ENCODE measurements at regions not wholly inside any gene's neighbourhood (a gene's known extent, or its start where the extent isn't known, plus 50 kb on each side); places are given as distances from the start of the nearest gene placed in this dataset.

DNA sequence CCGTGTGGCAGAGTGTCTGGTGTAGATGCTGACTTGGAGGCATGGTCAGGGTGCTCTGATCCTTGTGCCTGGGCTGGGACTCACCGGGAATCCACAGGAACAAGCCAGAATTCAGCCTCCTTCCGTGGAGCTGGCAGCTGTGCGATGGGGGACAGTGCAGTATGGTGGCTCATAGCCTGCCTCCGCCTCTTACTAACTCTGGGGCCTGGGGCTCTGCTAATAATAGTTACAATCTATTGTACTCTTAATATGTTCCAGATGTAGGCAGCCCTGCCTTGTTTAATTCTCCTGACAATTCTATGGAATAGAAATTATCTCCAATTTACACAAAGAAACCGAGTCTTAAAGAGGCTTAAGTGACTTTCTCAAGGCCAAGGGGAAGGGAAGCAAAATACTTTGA, 77.6 kb downstream of the PCDH1 start:
- ATAC-seq: no peak
- intact Hi-C loops (cut with DNase I): loop anchor here (5.0 kb wide), 1 partner anchor 33 kb away; no protein-coding TSS in a partner anchor

DNA sequence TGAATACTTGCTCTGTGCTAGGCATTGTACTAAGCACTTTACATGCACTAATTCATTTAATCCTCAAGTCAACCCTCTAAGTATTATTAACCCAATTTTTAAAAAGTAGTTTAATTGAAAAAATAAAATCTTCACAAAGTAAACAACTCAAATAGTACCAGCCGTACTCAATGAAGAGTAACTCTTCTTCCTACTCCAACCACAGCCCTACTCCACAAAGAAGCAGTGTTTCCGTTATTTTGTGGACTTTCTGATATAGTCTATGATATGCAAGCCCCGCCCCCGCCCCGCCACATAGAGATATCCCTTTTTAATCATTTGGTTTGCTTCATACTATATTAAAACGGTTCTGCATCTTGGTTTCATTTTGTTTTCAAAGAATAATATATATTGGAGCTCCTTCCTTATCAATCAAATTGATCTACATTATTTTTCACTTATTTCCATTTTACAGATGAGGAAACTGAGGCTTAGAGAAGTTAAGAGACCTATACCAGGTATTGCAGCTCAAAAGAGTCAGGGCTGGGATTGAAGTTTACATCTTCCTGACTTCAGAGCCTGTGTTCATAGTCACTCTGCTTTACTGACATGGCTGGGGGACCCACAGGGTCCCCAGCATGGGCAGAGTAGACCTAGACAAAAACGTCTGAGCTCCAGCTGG, 78.6 kb downstream of the PCDH1 start:
- intact Hi-C loops (cut with DNase I): loop anchor here (5.0 kb wide), 1 partner anchor 32 kb away; no protein-coding TSS in a partner anchor
- DNase-seq (ENCODE audit: missing footprints) (no peak), ATAC-seq (no peak)

More for the DNA sequence above, 77.6 kb downstream of the PCDH1 start:
- no peak for DNase-seq (ENCODE audit: missing footprints)

DNA sequence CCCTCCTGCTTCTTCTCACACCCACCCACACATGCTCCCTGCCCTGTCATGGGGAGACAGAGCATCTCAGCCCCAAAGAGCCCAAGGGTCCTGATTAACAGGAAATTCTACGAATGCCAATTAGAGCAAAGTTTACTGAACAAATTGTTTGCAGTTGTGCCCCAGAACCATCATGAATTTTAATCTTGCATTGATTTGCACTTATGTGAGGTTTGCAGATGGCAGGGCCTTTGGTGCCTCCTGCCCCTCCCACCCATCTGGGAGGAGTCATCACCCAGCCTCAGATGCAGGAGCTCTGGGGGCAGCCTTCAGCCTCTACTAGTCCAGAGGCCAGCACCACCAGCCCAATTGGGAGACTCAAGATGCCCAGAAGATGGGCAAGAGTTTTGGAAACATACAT, 80.8 kb downstream of the PCDH1 start:
- ATAC-seq: no peak
- intact Hi-C loops (cut with DNase I): no loop called here
- DNase-seq (ENCODE audit: missing footprints): no peak

DNA sequence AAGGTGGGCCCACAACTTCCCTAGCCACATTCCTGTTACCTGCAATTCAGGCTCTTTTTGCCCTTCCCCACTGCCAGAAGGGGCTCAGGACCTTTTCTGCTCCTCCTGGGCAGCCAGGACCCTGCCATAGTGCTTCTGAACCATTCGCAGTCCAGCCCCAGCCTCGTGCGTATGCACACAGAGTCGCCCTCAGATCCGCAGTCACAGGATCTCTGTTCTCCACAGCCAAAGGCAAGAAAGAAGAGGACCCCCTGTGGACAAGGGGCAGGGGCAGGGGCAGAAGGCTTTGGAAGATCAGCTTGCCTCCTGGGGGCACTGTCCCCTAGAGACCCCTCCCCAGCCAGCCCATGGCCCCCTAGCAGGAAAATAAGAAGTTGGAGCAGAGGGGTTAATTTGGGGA, 82.8 kb downstream of the PCDH1 start:
- intact Hi-C loops (cut with DNase I): no loop called here
- DNase-seq (ENCODE audit: missing footprints) (no peak), ATAC-seq (no peak)

DNA sequence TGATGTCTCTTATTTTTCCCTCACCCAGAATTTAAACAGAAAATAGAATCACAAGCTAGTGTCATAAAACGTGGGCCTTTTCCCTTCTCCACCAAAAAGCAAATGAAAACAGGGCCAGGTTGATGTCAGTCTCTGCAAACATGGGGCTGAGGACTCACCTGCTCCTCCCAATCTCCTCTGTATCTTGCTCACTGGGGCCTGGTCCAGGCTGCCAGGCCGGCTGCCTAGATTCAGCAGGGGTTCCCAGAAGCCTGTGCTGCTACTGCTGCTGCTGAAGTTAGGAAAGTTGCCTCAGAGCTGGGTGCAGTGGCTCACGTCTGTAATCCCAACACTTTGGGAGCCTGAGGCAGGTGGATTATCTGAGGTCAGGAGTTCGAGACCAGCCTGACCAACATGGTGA, 84.3 kb downstream of the PCDH1 start:
- ATAC-seq: no peak
- intact Hi-C loops (cut with DNase I): no loop called here
- no peak for DNase-seq (ENCODE audit: missing footprints)

DNA sequence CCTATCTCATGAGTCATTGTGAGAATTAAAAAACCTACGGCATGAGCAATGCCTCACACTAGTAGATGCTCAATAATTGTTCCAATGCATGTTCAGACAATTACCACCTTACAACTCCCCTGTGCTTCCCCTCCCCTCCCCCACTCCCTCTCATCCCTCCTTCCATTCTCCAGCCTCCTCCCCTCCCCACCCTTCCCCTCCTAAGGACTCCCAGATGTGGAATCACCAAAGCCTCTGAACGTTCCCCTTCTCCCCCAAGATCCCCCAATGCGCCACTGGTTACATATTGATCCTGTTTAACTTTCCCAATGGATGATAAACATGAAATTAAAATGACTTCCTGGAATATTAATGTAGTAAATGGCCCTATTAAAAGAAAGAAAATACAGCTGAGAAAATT, 84.8 kb downstream of the PCDH1 start:
- DNase-seq (ENCODE audit: missing footprints) (no peak), ATAC-seq (no peak)
- intact Hi-C loops (cut with DNase I): no loop called here

DNA sequence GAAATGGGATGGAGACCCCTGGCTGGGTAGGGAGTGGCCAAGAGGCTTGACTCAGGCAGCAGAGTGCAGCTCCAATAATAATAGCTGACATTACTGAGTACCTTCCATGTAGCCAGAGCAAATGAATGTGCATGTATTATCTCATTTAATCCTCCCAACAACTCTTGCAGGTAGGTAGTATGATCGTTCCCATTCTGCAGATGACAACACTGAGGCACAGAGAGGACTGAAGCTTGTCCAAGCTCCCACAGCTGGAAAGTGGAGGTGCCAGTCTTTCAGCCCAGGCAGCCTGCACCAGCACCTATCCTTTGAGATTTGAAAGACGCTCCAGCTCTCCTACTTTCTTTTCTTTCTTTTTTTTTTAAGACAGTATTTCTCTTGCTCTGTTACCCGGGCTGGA, 87.6 kb downstream of the PCDH1 start:
- intact Hi-C loops (cut with DNase I): no loop called here
- ATAC-seq: no peak
- DNase-seq (ENCODE audit: missing footprints): no peak

DNA sequence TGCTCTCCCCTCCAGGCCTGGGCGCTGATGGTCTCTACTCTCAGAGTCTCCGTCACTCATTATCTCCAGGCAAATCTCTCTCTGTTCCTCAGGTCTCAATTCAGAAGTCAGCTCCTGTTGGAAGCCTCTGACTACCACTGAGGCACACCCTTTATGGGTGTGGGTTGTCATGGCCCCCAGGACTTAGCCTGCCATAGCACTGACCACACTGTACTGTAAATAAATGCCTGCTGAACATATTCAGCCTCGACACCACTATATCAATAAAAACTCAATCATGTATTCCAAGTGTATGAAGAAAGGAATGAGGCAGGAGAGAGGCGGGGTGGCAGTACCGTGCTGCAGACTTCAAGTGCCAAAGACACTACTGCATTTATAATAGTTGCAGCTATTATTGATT, 88.9 kb downstream of the PCDH1 start:
- no peak for ATAC-seq
- DNase-seq (ENCODE audit: missing footprints): no peak
- intact Hi-C loops (cut with DNase I): no loop called here

DNA sequence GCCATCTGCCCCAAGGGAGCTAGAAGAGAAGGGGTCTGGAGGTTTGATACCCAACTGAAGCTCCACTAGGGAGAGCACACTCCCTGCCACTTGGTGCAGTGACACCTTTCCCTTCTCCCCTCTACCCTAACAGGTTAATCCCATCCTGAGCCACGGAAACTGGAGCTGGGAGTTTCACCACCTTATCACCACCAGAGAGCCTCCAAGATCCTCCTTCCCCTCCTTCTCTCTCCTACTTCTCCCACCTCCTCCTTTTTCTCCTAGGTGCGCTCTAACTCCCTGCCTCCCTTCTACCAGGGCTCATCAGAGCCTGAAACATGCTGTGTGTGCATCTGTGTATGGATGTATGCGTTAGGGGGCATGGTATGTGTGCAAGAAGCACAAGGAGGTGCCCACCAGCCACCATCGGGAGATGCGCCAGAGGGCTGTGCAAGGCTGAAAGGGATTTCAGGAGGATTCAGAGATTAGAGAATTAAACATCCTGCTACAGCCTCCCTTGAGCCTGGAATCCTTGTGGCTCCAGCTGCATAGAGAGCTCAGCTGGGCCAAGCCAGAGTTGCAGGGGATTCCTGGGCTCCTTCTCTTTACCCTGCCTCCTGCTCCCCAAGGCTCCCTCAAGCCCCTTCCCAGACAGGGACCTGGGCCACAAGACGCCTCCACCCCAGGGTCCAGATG, 89.8 kb downstream of the PCDH1 start:
- no peak for ATAC-seq
- DNase-seq (ENCODE audit: missing footprints): no peak
- intact Hi-C loops (cut with DNase I): no loop called here

DNA sequence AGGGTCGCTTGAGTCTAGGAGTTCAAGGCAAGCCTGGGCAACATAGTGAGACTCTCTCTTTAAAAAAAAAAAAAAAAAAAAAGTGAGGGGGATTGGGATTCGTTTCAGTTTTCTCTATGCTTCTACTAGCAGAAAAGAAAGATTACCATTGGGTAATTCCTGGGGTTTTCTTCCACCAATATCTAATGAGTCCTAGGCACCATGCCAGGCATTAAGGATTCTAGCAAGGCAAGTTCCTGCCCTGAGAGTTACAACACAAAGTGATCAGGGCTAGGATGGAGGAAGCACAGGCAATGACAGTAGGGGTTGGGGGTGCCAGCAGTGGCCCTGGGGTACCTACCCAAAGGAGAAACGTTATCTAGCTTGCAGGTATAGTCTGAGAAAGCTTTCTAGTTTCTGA, 90.8 kb downstream of the PCDH1 start:
- DNase-seq (ENCODE audit: missing footprints) (no peak), ATAC-seq (no peak)
- intact Hi-C loops (cut with DNase I): no loop called here

DNA sequence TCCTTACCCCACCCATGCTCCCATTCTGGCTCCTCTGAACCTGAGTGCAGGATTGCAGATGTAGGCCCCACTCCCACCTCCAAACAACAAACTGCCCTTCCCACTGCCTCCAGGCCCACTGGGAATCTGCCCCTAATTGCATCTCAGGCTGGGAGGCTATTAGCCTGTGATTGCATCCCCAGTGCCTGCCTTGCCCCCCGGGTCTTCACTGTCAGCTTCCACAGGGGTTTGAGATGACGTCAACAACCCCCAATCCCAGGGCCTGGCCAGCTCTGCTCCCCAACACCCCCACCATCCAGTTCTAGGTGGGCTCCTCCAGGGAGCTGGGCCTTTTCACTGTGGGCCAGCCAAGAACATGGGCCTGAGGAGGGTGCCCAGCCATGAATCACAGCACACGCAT, 91.5 kb downstream of the PCDH1 start:
- DNase-seq (ENCODE audit: missing footprints) (no peak), ATAC-seq (no peak)
- intact Hi-C loops (cut with DNase I): no loop called here

DNA sequence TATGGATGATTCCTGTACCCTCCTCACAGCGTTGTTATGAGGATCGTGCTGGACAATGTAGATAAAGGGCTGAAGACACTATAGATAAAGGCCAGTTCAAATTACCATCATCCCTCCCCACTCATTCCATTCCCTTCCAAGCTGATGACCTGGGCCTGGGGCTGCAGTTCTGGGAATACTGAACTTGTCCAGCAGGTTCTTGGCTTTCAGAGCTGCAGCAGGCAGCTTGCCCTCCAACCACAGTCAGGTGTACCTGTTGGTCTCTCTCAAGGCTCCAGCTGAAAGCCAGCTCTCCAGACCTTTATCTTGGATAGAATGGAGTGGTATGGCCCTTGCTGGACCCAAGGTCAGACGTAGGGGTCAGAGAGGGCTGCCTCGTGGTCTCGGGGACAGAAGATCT, 92.5 kb downstream of the PCDH1 start:
- no peak for DNase-seq (ENCODE audit: missing footprints)
- ATAC-seq: no peak
- intact Hi-C loops (cut with DNase I): no loop called here

DNA sequence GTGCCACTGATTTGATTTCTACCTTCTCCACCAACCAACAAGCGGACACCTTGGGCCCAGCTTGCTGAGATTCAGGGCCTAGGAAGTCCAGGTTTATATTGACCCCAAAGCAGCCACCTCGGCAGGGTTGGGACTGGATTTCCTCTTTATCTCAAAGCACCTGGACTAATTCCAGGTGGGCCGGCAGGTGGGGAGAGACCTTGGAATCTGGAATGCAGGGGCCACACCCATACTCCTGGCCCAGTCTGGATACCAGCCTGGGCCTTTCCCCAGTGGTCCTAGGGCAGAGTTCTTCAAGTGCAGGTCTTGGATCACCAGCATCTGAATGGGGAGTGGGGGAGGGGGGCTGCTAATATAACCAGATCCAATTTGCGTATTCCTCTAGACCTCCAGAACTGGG, 93.1 kb downstream of the PCDH1 start:
- no peak for ATAC-seq
- intact Hi-C loops (cut with DNase I): no loop called here
- no peak for DNase-seq (ENCODE audit: missing footprints)

DNA sequence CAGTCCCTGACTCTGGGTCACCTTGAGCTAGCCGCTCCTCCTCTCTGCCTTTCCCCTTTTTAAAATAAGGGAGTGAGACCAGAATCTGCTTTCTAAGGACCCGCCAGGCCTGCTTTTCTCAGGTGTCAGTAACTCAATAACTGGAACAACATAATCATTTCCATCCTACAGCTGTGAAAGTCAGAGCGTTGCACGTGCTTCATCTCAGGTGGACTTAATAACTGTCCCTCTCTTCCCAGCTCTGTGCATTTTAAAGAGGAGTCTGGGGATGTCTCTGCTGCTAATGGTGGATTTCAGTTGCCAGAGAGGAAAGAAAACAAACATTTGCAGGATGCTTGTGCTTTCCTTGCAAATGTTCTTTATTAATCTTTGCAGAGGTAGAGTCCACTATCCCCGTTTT, 93.7 kb downstream of the PCDH1 start:
- DNase-seq (ENCODE audit: missing footprints): no peak
- no peak for ATAC-seq
- intact Hi-C loops (cut with DNase I): no loop called here

DNA sequence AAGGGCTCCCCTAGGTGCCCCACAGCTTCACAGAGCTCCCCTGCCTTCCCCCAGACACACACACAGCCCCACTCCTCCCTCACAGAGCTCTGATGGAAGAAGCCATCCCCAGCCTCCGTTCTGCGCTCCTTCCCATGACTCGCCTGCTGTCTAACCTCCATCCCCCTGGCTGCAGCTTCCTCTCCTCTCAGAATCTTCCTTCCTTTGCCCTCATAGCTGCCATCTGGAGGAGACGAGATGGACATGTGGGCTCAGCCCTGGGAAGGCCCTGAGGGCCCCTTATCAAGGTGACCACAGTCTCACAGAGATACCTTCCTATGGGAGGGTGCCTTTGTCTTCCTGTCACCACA, 94.3 kb downstream of the PCDH1 start:
- no peak for DNase-seq (ENCODE audit: missing footprints)
- intact Hi-C loops (cut with DNase I): no loop called here
- no peak for ATAC-seq

DNA sequence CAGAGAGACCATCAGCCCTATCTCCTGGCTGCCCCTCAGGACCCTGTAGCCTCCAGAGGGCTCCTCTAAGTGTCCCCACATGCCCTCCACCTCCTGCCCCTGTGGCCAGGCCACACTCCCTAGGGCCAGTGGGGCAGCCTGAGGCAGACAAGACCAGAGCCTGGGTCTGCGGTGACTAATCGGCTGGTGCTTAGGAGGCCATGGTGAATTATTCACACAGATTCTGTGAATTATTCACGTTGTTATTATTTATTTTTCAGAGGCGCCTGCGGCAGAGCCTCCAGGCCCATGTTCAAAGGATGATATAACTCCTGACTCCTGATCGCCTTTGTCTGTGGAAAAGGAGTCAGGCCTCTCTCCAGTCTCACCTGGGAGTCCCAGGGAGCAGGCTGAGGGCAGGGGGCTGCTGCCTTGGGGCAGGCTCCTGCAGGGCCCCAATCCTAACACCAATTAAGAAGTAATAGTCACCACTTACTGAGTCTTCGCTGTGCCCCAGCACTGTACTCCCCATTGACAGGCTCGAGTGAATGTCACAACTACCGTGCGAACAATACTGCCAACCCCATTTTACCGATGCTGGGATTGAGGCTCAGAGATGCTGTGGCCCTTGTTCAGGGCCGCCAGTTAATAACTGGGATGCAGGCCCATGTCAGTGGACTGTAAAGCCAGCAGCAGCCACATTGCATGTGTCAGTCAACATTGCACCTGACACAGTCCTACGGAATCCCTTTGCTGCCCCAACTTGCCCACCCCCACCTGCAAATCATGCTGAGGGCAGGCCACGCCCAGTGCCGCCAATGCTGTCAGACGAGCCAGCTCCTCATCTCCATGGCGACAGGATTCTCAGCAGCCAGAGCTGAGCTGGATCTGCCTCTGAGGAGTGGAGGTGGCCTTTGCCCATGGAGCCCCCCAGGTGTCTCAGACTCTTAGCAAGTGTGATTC, 94.9 kb downstream of the PCDH1 start:
- intact Hi-C loops (cut with DNase I): no loop called here
- ATAC-seq (no peak), DNase-seq (ENCODE audit: missing footprints) (no peak)

DNA sequence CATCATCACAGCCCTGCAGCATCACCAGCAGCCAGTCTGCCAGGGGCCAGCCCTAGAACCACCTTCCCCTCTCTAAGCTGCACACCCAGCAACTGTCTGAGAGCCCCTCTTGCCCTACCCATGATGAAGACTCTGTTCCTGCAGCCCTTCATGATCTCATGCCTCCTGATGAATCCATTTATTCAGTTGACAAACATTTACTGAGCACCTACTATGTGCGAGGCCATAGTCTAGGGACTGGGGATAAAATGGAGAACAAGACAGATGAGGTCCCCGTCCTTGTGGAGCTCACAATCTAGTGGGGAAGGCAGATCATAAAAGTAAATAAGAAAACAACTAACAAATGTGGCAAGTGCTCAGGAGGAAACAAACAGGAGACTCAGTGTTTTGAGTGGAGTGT, 96.3 kb downstream of the PCDH1 start:
- DNase-seq (ENCODE audit: missing footprints): no peak
- intact Hi-C loops (cut with DNase I): no loop called here
- ATAC-seq: no peak

DNA sequence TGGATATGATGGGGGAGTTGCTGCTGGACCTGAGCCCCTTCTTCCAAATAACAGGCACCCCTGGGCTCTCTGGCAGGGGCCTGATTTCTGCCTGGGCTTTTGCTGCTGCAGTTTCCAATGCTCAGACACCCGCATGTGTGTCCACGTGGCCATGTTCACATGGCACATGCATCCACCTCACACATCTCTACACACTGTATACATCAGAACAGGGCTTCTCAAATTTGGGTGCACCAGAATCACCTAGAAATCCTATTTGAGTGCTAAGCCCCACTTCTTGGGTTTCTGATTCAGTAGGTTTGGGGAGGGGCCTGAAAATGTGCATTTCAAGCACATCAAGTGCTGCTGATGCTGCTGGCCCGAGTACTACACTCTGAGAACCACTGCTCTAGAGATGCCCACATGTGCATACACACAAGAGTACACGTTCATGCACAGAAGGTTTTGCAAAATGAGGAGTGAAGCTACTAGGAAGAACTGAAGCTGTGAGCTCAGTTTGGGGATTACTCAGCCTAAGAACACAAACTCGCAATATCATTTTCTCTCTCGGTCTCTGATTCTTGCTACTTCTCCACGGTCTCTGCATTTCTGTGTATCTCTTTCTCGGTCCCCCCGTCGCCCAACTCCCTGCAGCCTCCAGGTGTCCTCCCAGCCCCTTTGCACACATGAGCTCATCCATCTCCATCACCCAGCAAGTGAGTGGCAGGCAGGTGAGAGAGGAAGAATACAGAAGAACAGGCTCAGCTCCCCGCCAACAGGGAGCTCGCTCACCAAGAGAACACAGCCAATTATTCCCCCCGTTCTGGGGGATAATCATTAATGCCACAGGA, 97.0 kb downstream of the PCDH1 start:
- DNase-seq (ENCODE audit: missing footprints) (no peak), ATAC-seq (no peak)
- intact Hi-C loops (cut with DNase I): no loop called here

All from Right ventricle myocardium inferior (tissue), 1 donor.